ENCODE measurements at regions not wholly inside any gene's neighbourhood (a gene's known extent, or its start where the extent isn't known, plus 50 kb on each side); places are given as distances from the start of the nearest gene placed in this dataset.

GRCh38 chr6:41467627-41468404 is 78.4 kb upstream of the FOXP4 start:
- Histone ChIP-seq H3K9me3 (no peaks in the 10 kb centered on the region), H3K36me3 (no peaks in the 10 kb centered on the region), H3K27me3 (no peaks in the 10 kb centered on the region), H3K4me3 (replicated peaks in 1 of 3) (no peak overlapping the region), H3K27ac (no peak overlapping the region), H3K4me1 (peaks cover 6 to 14% of the 10 kb centered on the region in 2 donors)
- DNase-seq, result no peak
- TF ChIP-seq CTCF (IDR thresholded peaks at IDR 0.05) (no peak), POLR2A (IDR thresholded peaks at IDR 0.05) (no peak)
- intact Hi-C loops (cut with DNase I), result no loop called here
- 87 to 89% methylated on average over 14 of the region's 16 CpGs for WGBS, 2 donors

GRCh38 chr6:41469156-41470028 is 76.8 kb upstream of the FOXP4 start:
- Histone ChIP-seq H3K4me3 (replicated peaks in 1 of 3) (peak overlapping the region in 1 of 3 donors; percentile 28), H3K27ac (no peak overlapping the region), H3K27me3 (no peaks in the 10 kb centered on the region), H3K36me3 (no peaks in the 10 kb centered on the region), H3K4me1 (peaks cover 6 to 10% of the 10 kb centered on the region in 2 donors), H3K9me3 (no peaks in the 10 kb centered on the region)
- DNase-seq, result no peak
- no peak for TF ChIP-seq CTCF (IDR thresholded peaks at IDR 0.05)
- no peak for TF ChIP-seq POLR2A (IDR thresholded peaks at IDR 0.05)
- intact Hi-C loops (cut with DNase I), result no loop called here
- 54 to 55% methylated on average over 20 of the region's 20 CpGs for WGBS, 2 donors

DNA sequence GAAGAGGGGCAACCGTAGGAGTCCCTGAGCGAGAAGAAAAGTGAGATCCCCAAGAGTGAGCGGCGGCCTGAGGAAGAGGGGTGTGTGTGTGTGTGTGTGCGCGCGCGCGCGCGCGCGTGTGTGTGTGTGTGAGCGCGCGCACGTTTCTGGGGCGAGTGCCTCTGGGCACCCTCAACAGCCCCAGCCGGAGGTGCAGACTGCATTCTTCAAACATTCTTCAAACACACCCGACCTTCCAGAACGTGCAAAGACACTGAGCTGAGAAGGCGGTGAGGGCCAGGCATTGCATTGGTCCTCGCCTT is 76.2 kb upstream of the FOXP4 start:
- Histone ChIP-seq H3K36me3 (no peaks in the 10 kb centered on the region), H3K27me3 (no peaks in the 10 kb centered on the region), H3K4me3 (replicated peaks in 1 of 3) (peak overlapping the region in 1 of 3 donors; percentile 28), H3K4me1 (peaks cover 6 to 10% of the 10 kb centered on the region in 2 donors), H3K9me3 (no peaks in the 10 kb centered on the region), H3K27ac (no peak overlapping the region)
- intact Hi-C loops (cut with DNase I), result no loop called here
- WGBS, 2 donors, result 6 to 13% methylated on average over 22 to 23 of the region's 23 CpGs
- DNase-seq, result peak; percentile 65 to 69
- no peak for TF ChIP-seq POLR2A (IDR thresholded peaks at IDR 0.05)
- TF ChIP-seq CTCF (IDR thresholded peaks at IDR 0.05), result no peak

- intact Hi-C loops (cut with DNase I), result no loop called here
- peak; percentile 51 to 53 for DNase-seq
- TF ChIP-seq POLR2A (IDR thresholded peaks at IDR 0.05) (peak in 1 of 2 donors; percentile 11), CTCF (IDR thresholded peaks at IDR 0.05) (no peak)
- no peaks in the 10 kb centered on the region for H3K9me3 ChIP-seq
- peak overlapping the region in 1 of 3 donors; percentile 28 for H3K4me3 ChIP-seq (replicated peaks in 1 of 3)
- 17 to 19% methylated on average over 27 to 61 of the region's 62 CpGs for WGBS, 2 donors
- H3K27me3 ChIP-seq, result no peaks in the 10 kb centered on the region
- H3K36me3 ChIP-seq, result no peaks in the 10 kb centered on the region
- peaks cover 6 to 10% of the 10 kb centered on the region in 2 donors for H3K4me1 ChIP-seq
- no peak overlapping the region for H3K27ac ChIP-seq
Measured at GRCh38 chr6:41470331-41471063, 75.7 kb upstream of the FOXP4 start.
